GM04504 (cell line): ENCODE measurements at regions not wholly inside any gene's neighbourhood (a gene's known extent, or its start where the extent isn't known, plus 50 kb on each side); places are given as distances from the start of the nearest gene placed in this dataset.
"Not testable (repeated sequence)": the region's sequence is repeated elsewhere in the genome, so short reads cannot be mapped to it uniquely, and the experiment has no call there.

Source experiments
- DNase-seq: peaks from one replicate; pipeline ENCODE4 v3.0.0-alpha.2; 2012; ENCODE audit warnings: low read depth

DNA sequence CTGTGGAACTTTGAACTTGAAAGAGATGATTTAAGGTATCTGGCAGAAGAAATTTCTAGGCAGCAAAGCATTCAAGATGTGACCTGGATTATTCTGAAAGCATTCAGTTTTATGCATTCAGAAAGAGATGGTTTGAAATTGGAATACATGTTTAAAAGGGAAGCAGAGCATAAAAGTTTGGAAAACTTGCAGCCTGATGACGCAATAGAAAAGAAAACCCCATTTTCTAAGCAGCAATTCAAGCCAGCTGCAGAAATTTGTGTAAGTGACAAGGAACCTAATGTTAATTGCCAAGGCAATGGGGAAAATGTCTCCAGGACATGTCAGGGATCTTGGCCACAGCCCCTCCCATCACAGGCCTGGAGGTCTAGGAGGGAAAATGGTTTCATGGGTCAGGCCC, 354.0 kb downstream of the ZNF326 start:
- no peak for DNase-seq

DNA sequence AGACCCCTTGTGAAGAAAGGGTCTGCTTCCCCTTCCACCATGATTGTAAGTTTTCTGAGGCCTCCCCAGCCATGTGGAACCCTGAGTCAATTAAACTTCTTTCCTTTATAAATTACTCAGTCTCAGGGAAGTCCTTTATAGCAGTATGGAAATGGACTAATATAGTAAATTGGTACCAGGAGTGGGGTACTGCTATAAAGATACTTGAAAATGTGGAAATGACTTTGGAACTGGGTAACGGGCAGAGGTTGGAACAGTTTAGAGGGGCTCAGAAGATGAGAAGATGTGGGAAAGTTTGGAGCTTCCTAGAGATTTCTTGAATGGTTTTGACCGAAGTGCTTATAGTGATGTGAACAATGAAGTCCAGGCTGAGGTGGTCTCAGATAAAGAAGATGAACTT, 353.5 kb downstream of the ZNF326 start:
- not testable (repeated sequence) for DNase-seq

- no peak for DNase-seq
Measured at GRCh38 chr1:90347366-90347765, 352.5 kb downstream of the ZNF326 start.

DNA sequence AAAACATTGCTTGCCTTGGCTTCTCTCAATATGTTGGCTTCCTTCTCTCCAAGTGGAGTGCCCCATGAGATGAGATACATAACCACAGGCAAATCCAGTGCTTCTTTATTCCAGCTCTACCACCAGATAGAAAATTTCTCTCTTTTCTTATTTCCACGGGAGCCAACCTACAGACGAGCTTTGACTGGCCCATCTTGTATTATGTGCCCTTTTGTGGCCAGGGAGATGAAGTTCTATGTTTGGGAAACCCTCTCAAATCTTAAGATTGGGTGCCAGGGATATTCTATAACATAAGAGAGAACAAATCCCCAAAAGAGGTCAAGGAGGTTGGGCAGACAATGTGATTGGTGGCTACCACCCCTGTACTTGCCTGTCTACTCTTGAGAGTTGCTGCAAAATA, 351.8 kb downstream of the ZNF326 start:
- DNase-seq: no peak

DNA sequence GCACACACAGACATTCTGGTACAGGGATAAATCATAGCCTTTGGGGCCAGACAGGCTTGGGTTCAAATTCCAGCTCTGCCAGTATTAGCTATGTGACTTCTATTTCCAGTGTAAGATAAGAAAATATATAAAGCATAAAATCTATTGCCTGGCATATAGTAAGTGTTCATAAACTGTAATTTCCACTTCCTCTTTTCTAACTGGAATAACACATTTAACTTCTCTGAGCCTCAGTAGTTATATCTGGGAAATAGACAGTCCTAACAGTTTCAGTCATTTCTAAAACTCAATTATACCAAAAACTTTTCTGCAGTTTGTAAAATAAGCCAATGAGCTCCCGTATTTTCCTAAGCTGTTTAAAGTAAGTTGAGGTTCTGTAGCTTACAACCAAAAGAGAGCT, 351.4 kb downstream of the ZNF326 start:
- DNase-seq: no peak

DNA sequence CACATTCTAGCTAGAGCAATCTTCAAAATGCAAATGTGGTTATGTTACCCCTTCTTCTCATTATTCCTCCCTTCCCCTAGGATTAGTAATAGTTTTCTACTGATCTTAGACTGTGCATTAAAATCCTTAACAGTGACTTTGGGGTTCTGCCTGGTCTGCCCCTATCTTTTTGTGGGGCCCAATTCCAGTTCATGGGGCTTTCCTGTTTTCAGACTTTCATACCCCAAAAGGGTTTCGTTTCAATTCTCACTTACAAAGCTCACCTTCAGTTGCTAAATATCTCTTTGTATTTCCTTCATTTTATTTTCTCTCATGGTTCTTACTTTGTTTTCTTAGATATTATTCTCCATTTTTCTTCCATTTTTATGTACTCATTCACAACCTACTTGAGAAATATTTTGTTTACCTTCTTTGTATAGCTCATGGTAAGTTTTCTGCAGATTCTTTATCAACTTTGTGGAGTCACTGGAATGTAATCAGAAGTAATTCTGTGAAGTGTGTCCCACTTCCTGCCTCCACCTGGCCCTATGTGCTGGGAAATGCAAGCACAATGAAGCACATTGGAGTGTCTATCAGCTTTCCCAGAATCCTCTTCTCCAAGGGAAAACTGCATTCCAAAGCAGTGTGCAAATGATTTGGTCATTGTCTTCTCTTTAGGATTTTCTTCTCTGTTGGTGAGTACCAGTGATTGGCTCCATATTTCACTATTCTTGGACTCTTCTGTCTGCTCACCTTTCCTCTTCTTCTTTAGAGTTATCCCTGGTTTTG, 350.2 kb downstream of the ZNF326 start:
- DNase-seq: no peak

GRCh38 chr1:90341516-90341915, 346.6 kb downstream of the ZNF326 start:
- no peak for DNase-seq

- no peak for DNase-seq
Measured at GRCh38 chr1:90340606-90341005, 345.7 kb downstream of the ZNF326 start.

GRCh38 chr1:90339811-90340210, 344.9 kb downstream of the ZNF326 start:
- DNase-seq: no peak

DNA sequence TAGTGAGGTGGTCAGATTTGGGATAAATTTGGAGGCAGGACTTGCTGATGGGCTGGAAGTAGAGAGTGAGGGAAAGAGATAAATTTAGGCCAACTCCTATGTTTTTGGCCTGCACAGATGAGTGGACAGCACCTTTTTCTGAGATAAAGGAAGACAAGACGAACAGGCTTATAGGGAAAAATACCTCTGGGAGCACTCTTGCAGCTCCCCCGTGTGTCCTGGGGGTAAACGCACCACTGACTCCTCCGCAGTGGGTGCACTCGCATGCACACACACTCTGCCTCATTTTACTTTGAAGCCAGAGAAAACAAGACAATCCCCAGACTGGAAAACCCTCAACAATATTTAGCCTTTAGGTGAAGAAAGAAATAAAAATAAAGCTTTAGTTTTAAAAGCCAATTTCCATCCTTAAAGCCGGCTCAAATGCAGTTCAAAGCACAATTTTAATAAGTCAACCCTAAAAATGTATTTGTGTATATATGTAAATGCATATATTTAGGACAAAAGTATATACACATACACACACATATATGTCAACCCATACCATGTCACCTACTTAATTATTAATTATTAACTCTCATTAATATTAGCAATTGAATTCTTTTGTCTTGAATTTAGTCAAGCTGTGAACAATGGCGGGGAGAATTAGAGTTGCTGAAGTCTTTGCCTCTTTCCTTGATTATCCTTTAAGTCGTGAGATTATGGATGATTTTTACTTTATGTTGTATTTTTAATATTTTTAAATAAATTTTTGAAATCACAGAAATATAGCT, 341.8 kb downstream of the ZNF326 start:
- DNase-seq: no peak

DNA sequence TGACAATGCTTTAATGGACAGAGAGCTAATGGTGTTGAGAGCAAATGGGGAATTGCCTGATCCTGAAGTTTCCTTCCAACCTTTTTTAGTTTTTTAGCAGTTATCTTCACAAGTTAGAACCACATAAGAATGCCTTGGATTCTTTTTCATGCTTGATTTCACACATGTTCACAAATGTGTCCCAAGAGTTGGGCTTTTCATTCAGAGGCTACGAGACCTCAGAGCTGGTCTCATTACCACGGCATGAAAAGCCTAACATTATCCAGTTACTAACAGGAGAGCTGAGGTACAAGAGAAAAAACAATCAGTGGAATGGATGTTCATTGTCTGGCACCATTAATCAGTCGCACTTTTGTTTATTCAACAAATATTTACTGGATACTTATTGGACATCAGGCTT, 340.6 kb downstream of the ZNF326 start:
- no peak for DNase-seq

DNA sequence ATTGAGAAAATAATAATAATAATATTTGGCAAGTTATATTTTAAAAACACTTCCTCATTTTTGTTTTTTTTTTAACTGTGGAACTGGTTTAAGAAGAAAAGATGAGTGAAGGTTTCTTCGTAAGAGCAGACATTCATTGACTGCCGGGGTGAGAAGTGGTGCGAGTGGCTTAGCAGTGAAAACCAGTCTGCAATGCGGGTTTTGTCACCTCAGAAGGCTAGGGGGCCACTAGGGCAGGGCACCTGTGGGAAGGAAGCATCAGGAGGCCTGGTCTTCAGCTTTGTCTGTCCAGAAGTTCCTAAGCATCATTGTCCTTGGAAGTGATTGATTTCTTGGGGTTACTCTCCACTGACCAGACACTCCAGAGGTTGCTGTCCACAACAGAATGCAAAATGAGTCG, 339.2 kb downstream of the ZNF326 start:
- no peak for DNase-seq

DNA sequence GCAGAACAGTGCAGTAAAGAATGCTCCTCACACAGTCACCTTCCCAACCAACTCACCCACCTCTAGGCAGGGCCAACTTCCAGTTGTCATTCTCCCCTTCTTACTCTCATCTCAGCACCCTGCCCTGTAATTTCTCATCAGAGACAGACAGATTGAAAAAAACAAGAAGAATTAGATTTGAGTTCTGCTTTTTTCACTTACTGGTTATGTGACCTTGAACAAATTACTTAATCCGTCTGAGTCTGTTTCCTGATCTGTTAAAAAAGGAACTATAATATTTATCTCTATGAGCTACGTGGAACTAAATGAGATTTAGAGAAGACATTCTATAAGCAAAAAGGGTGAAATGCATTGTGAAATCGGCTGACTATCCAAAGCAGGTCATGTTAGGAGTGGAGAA, 330.3 kb downstream of the ZNF326 start:
- no peak for DNase-seq

GRCh38 chr1:90322186-90322585, 327.3 kb downstream of the ZNF326 start:
- no peak for DNase-seq

DNA sequence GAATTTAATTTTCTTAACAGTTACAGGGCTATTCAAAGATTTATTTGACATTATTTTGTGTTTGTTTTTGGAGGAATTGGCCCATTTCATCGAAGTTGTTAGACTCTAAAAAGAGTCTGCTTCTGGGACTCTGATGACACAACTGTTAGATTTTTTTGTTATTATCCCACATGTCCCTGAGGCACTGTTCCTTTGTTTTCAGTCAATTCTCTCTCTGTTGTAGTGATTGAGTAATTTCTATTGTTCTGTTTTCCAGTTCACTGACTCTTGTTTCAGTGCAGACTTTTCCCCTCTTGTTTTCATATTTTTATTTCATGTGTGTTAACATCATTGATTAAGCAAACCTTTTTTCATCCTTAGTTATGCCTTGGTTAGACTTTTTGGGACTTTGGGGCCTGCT, 325.0 kb downstream of the ZNF326 start:
- DNase-seq: no peak

GRCh38 chr1:90318431-90318830, 323.5 kb downstream of the ZNF326 start:
- no peak for DNase-seq

- no peak for DNase-seq
Measured at GRCh38 chr1:90317628-90318027, 322.7 kb downstream of the ZNF326 start.

DNA sequence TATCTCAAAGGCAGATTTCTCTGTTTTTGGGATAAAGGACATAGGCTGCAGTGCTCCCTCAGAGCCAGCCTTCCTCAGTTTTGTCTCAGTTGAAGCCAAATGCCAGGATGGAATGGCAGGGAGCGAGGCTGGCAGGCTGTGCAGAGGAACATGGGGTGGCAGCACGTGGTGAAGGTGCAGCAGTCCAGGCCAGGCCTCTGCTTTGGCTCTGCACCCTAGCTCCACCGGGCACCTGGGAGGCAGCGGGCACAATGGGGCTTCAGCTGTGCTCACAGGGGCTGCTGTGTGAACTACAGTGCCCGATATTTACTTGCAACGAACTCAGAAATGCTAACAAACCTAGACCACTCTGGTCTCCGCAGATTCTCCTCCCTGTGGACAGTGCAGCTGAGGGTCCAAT, 319.6 kb downstream of the ZNF326 start:
- DNase-seq: no peak

DNA sequence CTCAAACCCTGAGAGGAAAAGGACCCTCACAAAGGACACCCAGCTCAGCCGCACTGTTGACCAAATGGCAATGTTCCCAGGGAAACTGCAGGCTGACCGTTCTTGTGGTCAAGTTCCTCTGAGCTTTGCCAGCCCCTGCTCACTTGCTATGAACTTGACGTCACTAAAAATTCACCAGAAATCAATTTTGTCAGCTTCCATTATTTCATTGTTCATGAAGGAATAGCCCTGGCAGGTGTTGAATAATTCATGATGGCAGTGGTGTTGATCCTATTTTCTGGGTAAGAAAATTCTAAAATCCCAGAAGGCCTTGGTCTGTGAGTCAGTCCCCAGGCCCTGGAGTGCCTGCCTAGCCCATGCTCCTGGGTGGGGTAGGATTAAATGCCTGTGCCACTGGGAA, 318.9 kb downstream of the ZNF326 start:
- DNase-seq: no peak

DNA sequence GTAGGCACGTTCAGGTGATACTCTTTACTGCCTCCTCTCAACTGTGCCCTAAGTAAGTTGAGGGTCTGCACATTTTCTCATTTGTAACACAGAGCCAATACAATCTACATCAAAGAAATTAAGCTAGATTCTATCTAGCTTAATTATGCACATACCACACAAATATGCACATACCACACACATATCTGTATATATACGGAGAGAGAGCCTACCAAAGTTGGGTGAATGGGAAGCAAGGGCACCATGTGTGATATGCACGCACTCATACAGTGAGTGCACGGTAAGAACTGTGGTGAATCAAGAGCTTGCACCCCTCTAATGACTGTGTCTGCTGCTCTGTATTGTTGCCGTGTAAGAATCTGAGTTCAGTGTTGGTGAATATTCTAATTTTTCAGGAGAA, 314.9 kb downstream of the ZNF326 start:
- no peak for DNase-seq

DNA sequence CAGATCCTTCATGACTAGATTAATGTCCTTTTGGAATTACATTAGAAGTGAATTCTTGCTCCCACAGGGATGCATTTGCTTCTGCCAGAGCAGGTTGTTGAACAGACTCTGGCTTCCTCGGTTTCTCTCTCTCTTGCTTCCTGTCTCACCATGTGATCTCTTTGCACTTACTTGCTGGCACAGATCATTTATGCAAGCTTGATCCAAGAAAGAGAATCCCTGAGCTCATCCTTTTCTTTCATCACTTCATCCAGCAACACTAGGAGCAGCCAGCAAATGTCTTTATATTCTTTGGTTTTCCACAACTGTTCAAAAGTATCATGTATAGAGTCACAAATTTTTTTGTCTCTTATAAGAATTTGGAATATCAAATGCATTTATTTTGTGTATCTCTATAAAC, 313.5 kb downstream of the ZNF326 start:
- DNase-seq: no peak

DNA sequence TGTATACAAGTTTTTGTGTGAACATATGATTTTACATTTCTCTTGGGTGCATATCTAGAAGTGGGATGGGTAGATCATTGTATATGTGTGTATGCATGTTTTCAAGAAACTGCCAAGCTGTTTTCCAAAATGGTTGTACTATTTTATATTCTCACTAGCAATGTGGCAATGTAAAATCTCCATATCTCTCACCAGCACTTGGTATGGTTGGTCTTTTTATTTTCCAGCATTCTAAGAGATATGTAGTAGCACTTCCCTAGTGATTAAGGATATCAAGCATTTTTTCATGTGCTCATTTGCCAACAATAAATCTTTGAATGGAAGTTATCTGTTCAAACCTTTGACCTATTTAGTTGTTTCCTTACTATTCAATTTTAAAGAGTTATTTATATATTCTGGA, 310.7 kb downstream of the ZNF326 start:
- DNase-seq: no peak

- no peak for DNase-seq
Measured at GRCh38 chr1:90296327-90296726, 301.4 kb downstream of the ZNF326 start.

- no peak for DNase-seq
Measured at GRCh38 chr1:90295534-90295933, 300.6 kb downstream of the ZNF326 start.
